SU-DHL-6 (cell line): ENCODE measurements at regions not wholly inside any gene's neighbourhood (a gene's known extent, or its start where the extent isn't known, plus 50 kb on each side); places are given as distances from the start of the nearest gene placed in this dataset.

Experiments used
- CTCF ChIP-seq: fragments of 200-600 bp; sonication (generic); IDR thresholded peaks from one replicate; pipeline ENCODE4 v1.5.1; 2017; ENCODE audit warnings: antibody characterized with exemption, mild to moderate bottlenecking, low read length, moderate library complexity; ENCODE audit not compliant: insufficient read depth, poor library complexity, severe bottlenecking
- EZH2phosphoT487 ChIP-seq: fragments of 200-600 bp; sonication (generic), shearing (Covaris generic); conservative IDR thresholded peaks from 2 replicates; pipeline ENCODE4 v1.6.1; 2018; ENCODE audit warnings: mild to moderate bottlenecking, antibody characterized with exemption, low read length, moderate library complexity, mixed read lengths

- TF ChIP-seq CTCF (no peak), EZH2phosphoT487 (no peak)
These were observed 80.7 kb upstream of the NETO1 start for GRCh38 chr18:72948439-72948838.
